ENCODE measurements at regions not wholly inside any gene's neighbourhood (a gene's known extent, or its start where the extent isn't known, plus 50 kb on each side); places are given as distances from the start of the nearest gene placed in this dataset.

GRCh38 chr13:76459863-76460262 lies 426.3 kb downstream of the KCTD12 start:
- no peak for DNase-seq (ENCODE audit: low read depth in 3 of 3, low spot score in 1 of 3)

DNA sequence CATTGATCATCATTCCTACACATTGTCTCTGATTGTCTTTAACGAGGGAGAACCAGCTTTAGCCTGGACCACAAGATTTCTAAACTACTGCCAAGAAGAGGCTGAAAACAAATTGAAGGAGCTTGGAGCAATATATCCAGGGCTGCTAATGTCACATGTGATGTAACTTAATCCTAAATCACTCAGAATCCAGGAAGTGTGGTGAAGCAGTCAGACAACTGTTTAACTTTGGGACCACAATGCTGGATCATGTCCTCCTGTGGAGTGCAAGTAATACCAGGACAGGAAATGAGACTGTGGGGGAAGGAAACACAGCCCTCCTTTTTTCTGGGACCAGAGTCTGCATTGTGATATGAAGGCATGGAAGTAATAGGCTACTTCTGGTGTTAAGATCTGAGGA lies 430.2 kb downstream of the KCTD12 start:
- DNase-seq (ENCODE audit: low read depth in 3 of 3, low spot score in 1 of 3) = no peak

DNA sequence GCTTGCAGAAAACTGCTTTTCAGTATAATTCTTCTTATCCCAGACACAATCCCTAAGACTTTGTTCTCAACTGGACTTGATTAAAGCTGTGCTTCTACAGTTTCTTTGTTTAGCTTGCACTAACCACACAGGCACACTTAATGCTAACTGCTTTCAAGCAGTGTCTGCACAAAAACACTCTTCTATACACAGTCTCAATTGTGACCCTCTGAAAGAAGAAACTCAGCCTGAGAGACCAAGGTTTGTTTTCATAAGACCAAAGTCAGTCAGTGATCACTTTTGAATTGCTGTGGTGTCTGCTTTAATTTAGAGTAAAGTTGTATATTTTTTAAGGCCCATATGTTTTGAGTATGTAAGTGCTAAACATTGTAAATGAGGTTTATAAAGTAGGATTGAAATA lies 431.2 kb downstream of the KCTD12 start:
- DNase-seq (ENCODE audit: low read depth in 3 of 3, low spot score in 1 of 3) = no peak

DNA sequence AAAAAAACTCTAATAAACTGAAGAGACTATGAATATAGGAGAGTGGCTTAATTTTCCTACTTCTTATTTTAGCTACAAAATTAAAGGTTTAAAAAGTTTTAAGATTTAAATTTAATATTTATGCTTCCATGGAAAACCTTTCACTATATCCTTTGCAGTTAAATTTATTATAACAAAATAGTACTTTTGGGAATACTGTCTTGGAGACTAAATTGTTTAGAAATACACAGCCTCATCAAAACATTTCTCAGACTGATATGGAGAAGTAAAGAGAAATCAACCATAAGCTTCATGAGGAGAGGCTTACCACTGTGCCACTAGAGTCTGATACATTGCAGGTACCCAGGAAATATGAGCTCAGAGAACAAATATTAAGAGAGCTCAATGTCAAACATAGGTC lies 436.5 kb downstream of the KCTD12 start:
- DNase-seq (ENCODE audit: low read depth in 3 of 3, low spot score in 1 of 3) = no peak

- DNase-seq (ENCODE audit: low read depth in 3 of 3, low spot score in 1 of 3) = no peak
Measured at GRCh38 chr13:76446191-76446590, 440.0 kb downstream of the KCTD12 start.

- no peak for DNase-seq (ENCODE audit: low read depth in 3 of 3, low spot score in 1 of 3)
Measured at GRCh38 chr13:76440568-76440967, 445.6 kb downstream of the KCTD12 start.

DNA sequence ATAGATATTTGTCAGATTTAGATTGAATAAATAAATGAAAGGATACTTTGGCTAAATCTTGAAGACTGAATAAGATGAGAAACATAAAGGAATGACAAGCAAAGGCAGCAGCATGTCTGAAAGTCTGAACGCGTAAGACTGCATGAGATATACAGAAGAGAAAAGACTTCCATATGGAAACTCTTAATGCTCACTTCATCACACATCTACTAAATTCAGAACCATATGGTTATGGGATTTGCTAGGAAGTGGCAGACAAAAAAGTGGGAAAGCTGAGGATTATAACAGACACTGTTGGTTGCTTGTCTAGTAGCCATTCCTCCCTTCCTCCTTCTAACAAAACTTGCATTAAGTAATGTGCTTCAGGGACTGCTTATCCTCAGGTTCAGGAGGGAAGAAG lies 446.7 kb downstream of the KCTD12 start:
- DNase-seq (ENCODE audit: low read depth in 3 of 3, low spot score in 1 of 3) = no peak

DNA sequence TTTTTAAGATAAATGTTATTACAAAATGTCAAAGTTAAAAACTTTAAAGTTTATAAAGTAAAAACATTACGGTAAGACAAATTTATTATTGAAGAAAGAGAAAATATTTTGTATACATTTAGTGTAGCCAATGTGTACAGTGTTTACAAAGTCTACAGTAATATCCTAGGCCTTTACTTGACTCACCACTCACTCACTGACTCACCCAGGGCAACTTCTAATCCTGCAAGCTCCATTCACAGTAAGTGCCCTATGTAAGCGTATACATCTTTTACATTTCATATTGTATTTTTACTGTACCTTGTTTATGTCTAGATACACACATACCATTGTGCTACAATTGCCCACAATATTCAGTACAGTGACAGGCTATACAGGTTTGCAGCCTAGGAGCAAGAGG lies 448.2 kb downstream of the KCTD12 start:
- no peak for DNase-seq (ENCODE audit: low read depth in 3 of 3, low spot score in 1 of 3)

GRCh38 chr13:76425935-76426334 lies 460.3 kb downstream of the KCTD12 start:
- DNase-seq (ENCODE audit: low read depth in 3 of 3, low spot score in 1 of 3) = no peak

DNA sequence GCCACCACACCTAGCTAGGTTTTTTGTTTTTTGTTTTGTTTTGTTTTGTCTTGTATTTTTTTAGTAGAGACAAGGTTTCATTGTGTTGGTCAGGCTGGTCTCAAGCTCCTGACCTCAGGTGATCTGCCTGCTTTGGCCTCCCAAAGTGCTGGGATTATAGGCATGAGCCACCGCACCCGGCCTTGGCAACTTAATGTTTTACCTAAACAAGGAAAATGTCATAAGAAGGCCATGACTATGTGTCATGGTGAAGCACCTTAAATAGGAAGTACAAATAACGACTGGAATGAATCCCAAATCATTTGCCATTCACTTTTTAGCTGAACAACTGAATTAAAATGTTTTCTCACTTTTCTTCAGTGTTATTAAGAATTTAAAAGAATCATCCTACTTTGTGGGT lies 465.2 kb downstream of the KCTD12 start:
- no peak for DNase-seq (ENCODE audit: low read depth in 3 of 3, low spot score in 1 of 3)

DNA sequence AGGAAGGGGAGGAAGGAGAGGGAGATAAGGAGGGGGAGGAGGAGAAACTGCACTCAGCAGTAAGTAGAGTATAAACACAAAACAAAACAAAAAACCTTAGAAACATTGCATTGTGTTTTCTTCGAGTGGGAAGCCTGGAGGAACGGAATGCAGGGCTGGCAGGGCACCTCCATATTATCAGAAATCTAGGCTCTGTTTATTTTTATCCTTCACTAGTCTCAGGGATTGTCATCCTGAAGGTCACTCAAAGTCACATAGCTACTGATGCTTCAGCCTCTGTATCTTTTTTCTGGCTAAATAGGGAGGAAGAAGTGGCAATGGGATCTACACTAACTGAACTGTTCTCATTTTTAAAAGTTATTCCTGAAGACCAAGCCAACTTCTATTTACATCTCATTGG lies 467.8 kb downstream of the KCTD12 start:
- no peak for DNase-seq (ENCODE audit: low read depth in 3 of 3, low spot score in 1 of 3)

DNA sequence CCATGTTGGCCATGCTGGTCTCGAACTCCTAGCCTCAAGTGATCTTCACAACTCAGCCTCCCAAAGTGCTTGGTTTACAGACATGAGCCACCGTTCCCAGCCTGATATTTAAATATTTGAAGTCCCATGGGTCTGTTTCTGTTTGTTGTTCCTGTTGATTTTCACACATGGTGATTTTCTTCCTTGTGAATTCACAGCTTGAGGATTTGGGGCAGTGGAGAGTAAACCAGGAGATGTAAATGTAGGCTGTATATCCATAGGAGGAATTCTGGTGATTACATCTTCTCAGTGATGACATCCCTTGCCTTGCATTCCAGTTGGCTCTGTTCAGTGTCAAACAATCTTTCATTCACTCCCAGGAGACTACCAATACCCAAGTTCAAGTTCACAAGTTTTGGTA lies 471.9 kb downstream of the KCTD12 start:
- DNase-seq (ENCODE audit: low read depth in 3 of 3, low spot score in 1 of 3) = no peak

- no peak for DNase-seq (ENCODE audit: low read depth in 3 of 3, low spot score in 1 of 3)
Measured at GRCh38 chr13:76406243-76406642, 480.0 kb downstream of the KCTD12 start.

DNA sequence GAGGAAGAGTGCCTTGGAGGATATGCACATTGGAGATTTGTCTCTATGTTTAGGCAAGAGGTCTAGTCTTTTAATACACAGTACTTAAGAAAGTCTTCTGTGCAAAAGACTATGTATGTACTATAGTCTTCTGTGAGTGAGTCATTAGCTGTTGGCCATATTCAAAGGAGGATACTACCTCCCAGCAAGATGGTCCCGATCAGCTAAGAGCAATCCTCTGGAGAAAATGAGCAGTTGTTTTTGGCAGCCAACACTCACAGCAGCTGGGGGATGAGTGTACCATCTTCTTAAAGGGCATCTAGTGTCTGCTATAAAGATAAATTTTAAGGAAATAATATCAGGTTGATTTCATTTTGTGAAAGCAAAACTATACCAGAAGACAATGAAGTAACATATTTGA lies 487.8 kb downstream of the KCTD12 start:
- no peak for DNase-seq (ENCODE audit: low read depth in 3 of 3, low spot score in 1 of 3)

- no peak for DNase-seq (ENCODE audit: low read depth in 3 of 3, low spot score in 1 of 3)
Measured at GRCh38 chr13:76397413-76397812, 488.8 kb downstream of the KCTD12 start.

DNA sequence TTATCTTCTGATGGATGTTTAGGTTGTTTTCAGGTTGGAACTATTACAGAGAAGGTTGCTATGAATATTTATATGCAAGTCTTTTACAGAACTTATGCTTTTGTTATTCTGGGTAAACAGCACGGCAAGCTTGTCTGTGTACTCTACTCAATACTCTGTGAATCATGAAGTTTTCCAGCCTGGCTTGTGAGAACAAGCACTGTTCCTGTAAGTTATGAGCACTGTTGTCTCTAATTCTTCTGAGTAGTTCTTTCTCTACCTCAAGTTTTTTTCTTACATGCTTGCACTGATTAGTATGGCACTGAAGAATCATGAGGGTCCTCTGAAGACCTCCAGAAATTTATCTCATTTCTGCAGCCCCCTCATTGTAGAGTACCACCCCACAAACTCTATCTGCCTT lies 496.9 kb downstream of the KCTD12 start:
- no peak for DNase-seq (ENCODE audit: low read depth in 3 of 3, low spot score in 1 of 3)

- DNase-seq (ENCODE audit: low read depth in 3 of 3, low spot score in 1 of 3) = no peak
Measured at GRCh38 chr13:76387566-76387965, 498.6 kb downstream of the KCTD12 start.

DNA sequence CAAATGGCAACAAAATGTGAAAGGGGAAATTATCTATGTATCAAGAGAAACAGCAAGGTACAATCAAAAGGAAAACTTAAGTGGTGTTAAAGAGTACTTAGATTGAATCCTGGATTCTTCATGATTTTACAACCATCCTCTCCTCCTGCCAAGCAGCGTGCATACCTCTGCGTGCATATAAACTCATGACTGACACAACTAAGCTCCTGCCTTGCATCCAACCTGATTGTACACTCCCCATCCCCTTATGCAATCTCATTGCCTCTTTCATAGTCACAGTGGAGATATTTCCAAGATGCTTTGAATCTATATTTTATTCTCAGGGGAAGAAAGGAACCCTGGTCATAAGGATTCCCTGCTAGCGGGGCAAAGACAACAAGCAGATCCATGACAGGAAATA lies 499.9 kb downstream of the KCTD12 start:
- no peak for DNase-seq (ENCODE audit: low read depth in 3 of 3, low spot score in 1 of 3)

GRCh38 chr13:76385586-76385985 lies 500.6 kb downstream of the KCTD12 start:
- no peak for DNase-seq (ENCODE audit: low read depth in 3 of 3, low spot score in 1 of 3)

- no peak for DNase-seq (ENCODE audit: low read depth in 3 of 3, low spot score in 1 of 3)
Measured at GRCh38 chr13:76383676-76384461, 502.3 kb downstream of the KCTD12 start.

GRCh38 chr13:76380446-76381065 lies 505.6 kb downstream of the KCTD12 start:
- no peak for DNase-seq (ENCODE audit: low read depth in 3 of 3, low spot score in 1 of 3)

- no peak for DNase-seq (ENCODE audit: low read depth in 3 of 3, low spot score in 1 of 3)
Measured at GRCh38 chr13:76379341-76380105, 506.7 kb downstream of the KCTD12 start.

All from stimulated activated CD4-positive, alpha-beta T cell treated with anti-CD3 and anti-CD28 coated beads, TNF-alpha, amount 100 ng/mL, for 1 hour (primary cell).